B cell (primary cell): ENCODE measurements at regions not wholly inside any gene's neighbourhood (a gene's known extent, or its start where the extent isn't known, plus 50 kb on each side); places are given as distances from the start of the nearest gene placed in this dataset.

Experiments used
- ATAC-seq: fragments of 200-7000 bp; cut with Tn5 transposase; one replicate; pipeline ENCODE4 v1.10.0; 2021; ENCODE audit warnings: low read depth, mild to moderate bottlenecking, moderate number of reproducible peaks, moderate library complexity
- CTCF ChIA-PET: fragments of 350-600 bp; sonication (Branson Sonifier 250); formaldehyde crosslinking; loops from one replicate; lab custom pipeline; 2021; ENCODE audit warnings: antibody characterized with exemption, inconsistent platforms; lab: Charles Lee
- POLR2A ChIA-PET: fragments of 350-600 bp; sonication (Branson Sonifier 250); formaldehyde crosslinking; loops from one replicate; lab custom pipeline; 2021; ENCODE audit warnings: antibody characterized with exemption; lab: Charles Lee
- DNase-seq: peaks from one replicate; pipeline ENCODE4 v3.0.0; 2013
- H2AFZ ChIP-seq: 2 replicates; pipeline ENCODE4 v1.6.1; 2012; ENCODE audit warnings: mild to moderate bottlenecking, low read depth, low read length; ENCODE audit not compliant: insufficient read depth, poor library complexity, severe bottlenecking
- H3K27ac ChIP-seq, 2 donors: 1 replicate in 1 of 2; 2 replicates in 1 of 2; pipeline ENCODE4 v1.5.1; 2012 to 2013; ENCODE audit warnings: low read length in 2 of 2, mild to moderate bottlenecking in 2 of 2, moderate library complexity in 1 of 2
- H3K27me3 ChIP-seq, 4 experiments: fragments of 200-600 bp in 1 of 4; sonication (generic) in 1 of 4; replicated peaks in 1 of 4; 1 replicate in 2 of 4; 2 replicates in 2 of 4; pipeline versions ENCODE4 v1.6.1 to v1.7.0; 2013 to 2016; ENCODE audit warnings: low read length in 3 of 4, mild to moderate bottlenecking in 2 of 4, mixed read lengths in 1 of 4, moderate library complexity in 1 of 4; ENCODE audit not compliant: insufficient read depth in 4 of 4, control insufficient read depth in 3 of 4; ENCODE audit errors: control extremely low read depth in 1 of 4
- H3K36me3 ChIP-seq, 2 experiments: replicated peaks in 1 of 2; 1 replicate in 1 of 2; 2 replicates in 1 of 2; pipeline versions ENCODE4 v1.6.1 to v1.7.1; 2013; ENCODE audit warnings: low read length in 1 of 2; ENCODE audit not compliant: insufficient read depth in 2 of 2, control insufficient read depth in 1 of 2; ENCODE audit errors: control extremely low read depth in 1 of 2, extremely low read depth in 1 of 2
- H3K4me1 ChIP-seq, 2 donors: fragments of 200-600 bp in 1 of 2; sonication (generic) in 1 of 2; 1 replicate in 1 of 2; 2 replicates in 1 of 2; pipeline versions ENCODE4 v1.5.1 to v1.6.1; 2013 to 2017; ENCODE audit warnings: low read length in 2 of 2; ENCODE audit not compliant: control insufficient read depth in 2 of 2, insufficient read depth in 2 of 2
- H3K4me2 ChIP-seq: replicated peaks from 2 replicates; pipeline ENCODE3; 2012; ENCODE audit warnings: mild to moderate bottlenecking, low read depth, low read length; ENCODE audit not compliant: poor library complexity, severe bottlenecking
- H3K4me3 ChIP-seq, 5 experiments: fragments of 200-600 bp in 1 of 5; sonication (generic) in 1 of 5; 1 replicate in 3 of 5; 2 replicates in 2 of 5; pipeline versions ENCODE4 v1.5.1 to v1.7.0; 2011 to 2016; ENCODE audit warnings: low read length in 4 of 5, mild to moderate bottlenecking in 4 of 5, low read depth in 2 of 5, control low read depth in 1 of 5, moderate library complexity in 1 of 5; ENCODE audit not compliant: insufficient read depth in 1 of 5; ENCODE audit errors: control extremely low read depth in 1 of 5, extremely low read depth in 1 of 5
- H3K79me2 ChIP-seq: fragments of 200-600 bp; sonication (generic); one replicate; pipeline ENCODE4 v1.6.0; 2016; ENCODE audit warnings: low read length; ENCODE audit not compliant: control insufficient read depth, insufficient read depth
- H3K9ac ChIP-seq: fragments of 200-600 bp; sonication (generic); 2 replicates; pipeline ENCODE4 v1.6.1; 2017; ENCODE audit warnings: mild to moderate bottlenecking, low read length, moderate library complexity
- H3K9me3 ChIP-seq, 3 donors: one replicate each; pipeline versions ENCODE4 v1.6.1 to v1.7.1; 2013; ENCODE audit warnings: low read length in 2 of 3; ENCODE audit not compliant: control insufficient read depth in 2 of 3, insufficient read depth in 1 of 3; ENCODE audit errors: control extremely low read depth in 1 of 3
- H4K20me1 ChIP-seq: 2 replicates; pipeline ENCODE4 v1.6.0; 2012; ENCODE audit warnings: mild to moderate bottlenecking, low read length; ENCODE audit not compliant: insufficient read depth, control insufficient read depth, poor library complexity, severe bottlenecking
- H3K27ac Mint-ChIP-seq: one replicate; pipeline ENCODE4 v1.8.0; 2021; ENCODE audit warnings: mixed read lengths
- H3K27me3 Mint-ChIP-seq: one replicate; pipeline ENCODE4 v1.8.0; 2021; ENCODE audit warnings: mixed read lengths
- H3K4me1 Mint-ChIP-seq: one replicate; pipeline ENCODE4 v1.8.0; 2021; ENCODE audit warnings: mixed read lengths
- H3K4me3 Mint-ChIP-seq: one replicate; pipeline ENCODE4 v1.8.0; 2021; ENCODE audit warnings: mixed read lengths
- H3K9me3 Mint-ChIP-seq: one replicate; pipeline ENCODE4 v1.8.0; 2022; ENCODE audit warnings: mixed read lengths; ENCODE audit not compliant: insufficient read depth
- EZH2 ChIP-seq: IDR thresholded peaks from 2 replicates; pipeline ENCODE4 v1.6.1; 2012; ENCODE audit warnings: borderline replicate concordance, low read depth, mild to moderate bottlenecking, moderate library complexity, low read length; ENCODE audit not compliant: insufficient read depth, poor library complexity, severe bottlenecking
- WGBS: methylation state at CpG from one replicate; pipeline ENCODE4 v1.1.5; 2013; ENCODE audit warnings: missing lambda C conversion rate; ENCODE audit not compliant: insufficient coverage; 5-methylcytosine and 5-hydroxymethylcytosine counted together
- intact Hi-C: fragments of 100-400 bp; cut with micrococcal nuclease; formaldehyde crosslinking; loops from one replicate; pipeline ENCODE4 v1.10.0; 2022
- TF ChIP-seq, protein P1 (sequence below): fragments of 200-600 bp; IDR thresholded peaks from one replicate; pipeline ENCODE4 v1.8.0; 2022; ENCODE audit warnings: antibody characterized with exemption, mild to moderate bottlenecking

DNA sequence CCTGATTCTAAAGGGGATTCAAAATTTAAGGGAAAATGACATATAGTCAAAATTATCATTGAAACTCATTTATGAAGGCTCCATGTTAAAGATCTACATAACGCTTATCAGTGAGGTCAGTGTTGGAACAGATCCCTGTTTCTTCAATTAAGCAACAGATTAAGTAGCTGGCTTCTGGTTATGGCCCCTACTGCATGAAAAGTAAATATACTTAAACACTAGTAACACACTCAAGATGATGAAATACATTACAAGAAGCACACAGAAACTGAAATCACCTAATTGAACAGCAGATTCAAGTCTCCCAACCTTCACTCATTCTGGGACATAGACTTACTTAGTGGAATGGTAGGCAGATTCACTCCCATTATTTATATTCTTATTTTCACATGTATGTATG lies 51.6 kb upstream of the SLC16A2 start:
- no peaks in the 10 kb centered on the region for H3K9me3 ChIP-seq
- no peak overlapping the region for H3K4me3 Mint-ChIP-seq
- ATAC-seq (no peak), DNase-seq (no peak)
- ChIA-PET POLR2A (no interaction called here), CTCF (no interaction called here)
- no peaks in the 10 kb centered on the region for H4K20me1 ChIP-seq
- H3K4me2 ChIP-seq, result no peak overlapping the region
- intact Hi-C loops, result no loop called here
- H3K4me1 Mint-ChIP-seq, result no peaks in the 10 kb centered on the region
- WGBS, result no CpG with 5 or more reads among the region's 1 CpG
- no peaks in the 10 kb centered on the region for H3K27me3 ChIP-seq
- H3K27ac ChIP-seq, result no peak overlapping the region
- H3K27me3 Mint-ChIP-seq, result no peaks in the 10 kb centered on the region
- no peak overlapping the region for H3K4me3 ChIP-seq
- H3K27ac Mint-ChIP-seq, result no peak overlapping the region
- H3K4me1 ChIP-seq, result no peaks in the 10 kb centered on the region
- H3K36me3 ChIP-seq, result no peaks in the 10 kb centered on the region
- no peak overlapping the region for H3K9ac ChIP-seq
- H3K9me3 Mint-ChIP-seq, result no peaks in the 10 kb centered on the region
- H3K79me2 ChIP-seq, result no peaks in the 10 kb centered on the region
- TF ChIP-seq, protein P1, sequence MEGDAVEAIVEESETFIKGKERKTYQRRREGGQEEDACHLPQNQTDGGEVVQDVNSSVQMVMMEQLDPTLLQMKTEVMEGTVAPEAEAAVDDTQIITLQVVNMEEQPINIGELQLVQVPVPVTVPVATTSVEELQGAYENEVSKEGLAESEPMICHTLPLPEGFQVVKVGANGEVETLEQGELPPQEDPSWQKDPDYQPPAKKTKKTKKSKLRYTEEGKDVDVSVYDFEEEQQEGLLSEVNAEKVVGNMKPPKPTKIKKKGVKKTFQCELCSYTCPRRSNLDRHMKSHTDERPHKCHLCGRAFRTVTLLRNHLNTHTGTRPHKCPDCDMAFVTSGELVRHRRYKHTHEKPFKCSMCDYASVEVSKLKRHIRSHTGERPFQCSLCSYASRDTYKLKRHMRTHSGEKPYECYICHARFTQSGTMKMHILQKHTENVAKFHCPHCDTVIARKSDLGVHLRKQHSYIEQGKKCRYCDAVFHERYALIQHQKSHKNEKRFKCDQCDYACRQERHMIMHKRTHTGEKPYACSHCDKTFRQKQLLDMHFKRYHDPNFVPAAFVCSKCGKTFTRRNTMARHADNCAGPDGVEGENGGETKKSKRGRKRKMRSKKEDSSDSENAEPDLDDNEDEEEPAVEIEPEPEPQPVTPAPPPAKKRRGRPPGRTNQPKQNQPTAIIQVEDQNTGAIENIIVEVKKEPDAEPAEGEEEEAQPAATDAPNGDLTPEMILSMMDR, result no peak
- TF ChIP-seq EZH2, result no peak
- H2AFZ ChIP-seq, result no peak overlapping the region

DNA sequence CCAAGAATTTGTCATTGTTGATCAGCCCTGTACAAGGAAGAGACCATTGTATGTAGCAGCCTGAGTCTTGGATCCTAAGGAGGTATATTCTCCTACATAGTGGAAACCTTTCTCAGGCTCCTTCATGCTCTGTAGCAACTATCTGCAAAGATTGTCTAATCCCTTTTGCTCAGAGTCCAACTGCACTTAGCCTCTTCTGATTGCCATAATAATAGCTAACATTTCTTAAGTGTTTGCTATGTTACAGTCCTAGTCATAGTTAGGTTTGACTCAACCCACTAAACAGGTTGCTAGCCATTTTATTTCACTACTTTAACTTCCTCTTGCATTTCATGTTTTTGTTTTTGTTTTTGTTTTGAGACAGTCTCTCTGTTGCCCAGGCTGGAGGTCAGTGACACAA lies 50.8 kb upstream of the SLC16A2 start:
- H3K4me1 Mint-ChIP-seq, result no peaks in the 10 kb centered on the region
- no peak overlapping the region for H3K9ac ChIP-seq
- no peak for DNase-seq
- no peak for TF ChIP-seq EZH2
- TF ChIP-seq, protein P1, result no peak
- intact Hi-C loops, result no loop called here
- CTCF ChIA-PET, result no interaction called here
- no peaks in the 10 kb centered on the region for H3K27me3 Mint-ChIP-seq
- POLR2A ChIA-PET, result no interaction called here
- H3K27ac ChIP-seq, result no peak overlapping the region
- no peaks in the 10 kb centered on the region for H3K4me1 ChIP-seq
- H2AFZ ChIP-seq, result no peak overlapping the region
- no peak overlapping the region for H3K27ac Mint-ChIP-seq
- H3K27me3 ChIP-seq, result no peaks in the 10 kb centered on the region
- no peak overlapping the region for H3K4me3 ChIP-seq
- H4K20me1 ChIP-seq, result no peaks in the 10 kb centered on the region
- H3K4me2 ChIP-seq, result no peak overlapping the region
- H3K9me3 ChIP-seq, result no peaks in the 10 kb centered on the region
- no peaks in the 10 kb centered on the region for H3K79me2 ChIP-seq
- no peak for ATAC-seq
- H3K36me3 ChIP-seq, result no peaks in the 10 kb centered on the region
- no peaks in the 10 kb centered on the region for H3K9me3 Mint-ChIP-seq
- no peak overlapping the region for H3K4me3 Mint-ChIP-seq
